ENCODE measurements at regions not wholly inside any gene's neighbourhood (a gene's known extent, or its start where the extent isn't known, plus 50 kb on each side); places are given as distances from the start of the nearest gene placed in this dataset.
"Not testable (repeated sequence)": the region's sequence is repeated elsewhere in the genome, so short reads cannot be mapped to it uniquely, and the experiment has no call there.

DNA sequence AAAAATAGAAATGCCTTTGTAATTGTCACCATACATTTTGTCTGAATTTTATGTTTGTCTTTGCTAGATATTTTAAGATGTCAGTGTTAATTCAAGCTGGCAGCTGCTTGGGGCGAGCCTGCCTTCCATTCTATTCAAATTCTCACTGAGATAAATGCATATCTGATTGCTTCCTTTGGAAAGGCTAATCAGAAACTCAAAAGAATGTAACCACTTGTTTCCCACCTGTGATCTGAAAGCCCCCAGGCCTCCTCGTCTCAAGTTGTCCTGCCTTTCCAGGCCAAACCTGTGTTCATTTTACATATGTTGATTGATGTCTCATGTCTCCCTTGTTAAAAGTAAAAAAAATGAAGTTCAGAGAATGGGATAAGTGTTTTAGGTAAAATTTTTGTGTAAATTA lies 318.7 kb upstream of the TECRL start:
- DNase-seq (ENCODE audit: low read depth in 2 of 2): no peak

DNA sequence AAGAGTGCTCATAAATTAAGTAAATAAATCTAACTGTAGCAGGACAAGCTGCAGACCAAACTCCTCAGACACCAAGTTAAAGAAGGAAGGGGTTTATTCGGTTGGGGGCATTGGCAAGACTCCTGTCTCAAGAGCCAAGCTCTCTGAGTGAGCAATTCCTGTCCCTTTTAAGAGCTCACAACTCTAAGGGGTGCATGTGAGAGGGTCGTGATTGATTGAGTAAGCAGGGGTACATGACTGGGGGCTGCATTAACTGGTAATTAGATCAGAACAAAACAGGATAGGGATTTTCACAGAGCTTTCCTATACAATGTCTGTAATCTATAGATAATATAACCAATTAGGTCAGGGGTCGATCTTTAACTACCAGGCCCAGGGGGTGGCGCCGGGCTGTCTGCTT lies 318.1 kb upstream of the TECRL start:
- not testable (repeated sequence) for DNase-seq (ENCODE audit: low read depth in 2 of 2)

GRCh38 chr4:64724689-64725088 lies 315.4 kb upstream of the TECRL start:
- DNase-seq (ENCODE audit: low read depth in 2 of 2): no peak

GRCh38 chr4:64721106-64721505 lies 311.9 kb upstream of the TECRL start:
- DNase-seq (ENCODE audit: low read depth in 2 of 2): no peak

DNA sequence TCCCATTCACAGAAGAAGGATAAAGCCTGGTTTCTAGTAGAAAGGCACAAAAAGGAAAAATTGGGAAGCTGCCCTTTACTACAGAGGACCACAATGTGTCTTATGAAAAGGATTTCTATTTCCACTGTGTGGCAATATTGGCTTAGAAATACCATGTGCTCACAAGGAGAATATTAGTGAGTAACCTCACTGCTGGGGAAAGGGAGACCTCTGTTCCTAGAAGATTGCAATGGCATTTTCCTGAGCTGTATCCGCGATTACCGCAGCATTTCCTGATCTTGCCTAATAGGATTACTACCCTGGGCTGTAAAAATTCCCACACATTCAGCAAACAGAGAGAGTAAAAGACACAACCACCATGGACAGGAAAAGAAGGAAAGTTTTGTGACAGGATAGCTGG lies 308.8 kb upstream of the TECRL start:
- no peak for DNase-seq (ENCODE audit: low read depth in 2 of 2)

DNA sequence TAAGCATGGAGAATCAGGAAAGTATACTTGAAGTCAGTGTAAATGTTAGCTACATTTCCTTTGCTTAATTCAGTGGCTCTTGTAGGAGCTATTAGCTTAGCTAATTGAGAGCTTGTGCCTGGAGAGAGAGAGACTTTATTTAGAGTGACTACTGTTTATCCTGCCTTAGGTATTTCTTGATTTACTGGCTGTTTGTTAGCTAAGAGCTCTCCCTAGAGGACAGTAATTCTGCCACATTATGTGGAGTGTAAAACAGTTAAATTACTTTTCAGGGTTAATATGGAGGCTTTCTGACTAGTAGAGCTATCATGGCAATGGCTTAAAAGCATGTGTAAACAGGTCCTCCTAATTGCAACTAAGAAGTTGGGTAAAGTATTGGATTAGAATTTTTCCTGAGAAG lies 306.5 kb upstream of the TECRL start:
- no peak for DNase-seq (ENCODE audit: low read depth in 2 of 2)

GRCh38 chr4:64713256-64713840 lies 304.1 kb upstream of the TECRL start:
- DNase-seq (ENCODE audit: low read depth in 2 of 2): no peak

GRCh38 chr4:64712590-64712989 lies 303.3 kb upstream of the TECRL start:
- DNase-seq (ENCODE audit: low read depth in 2 of 2): no peak

DNA sequence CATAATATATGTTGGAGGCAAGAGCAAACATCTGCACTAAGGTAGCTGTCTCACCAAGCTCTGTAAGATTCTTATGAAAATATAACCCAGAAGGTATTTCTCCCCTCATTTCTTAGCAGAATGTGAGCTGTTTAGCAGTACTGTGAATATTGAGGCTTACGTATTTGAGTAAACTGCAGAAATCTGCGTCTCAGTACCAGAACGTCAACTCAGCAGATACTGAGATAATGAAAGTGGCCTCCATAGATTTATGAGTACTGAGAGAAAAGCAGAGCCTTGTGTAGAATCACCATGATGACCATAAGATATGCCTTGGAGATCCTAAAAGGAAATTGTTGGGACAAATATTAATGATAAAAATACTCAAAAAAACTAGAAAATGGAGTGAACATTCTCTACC lies 296.7 kb upstream of the TECRL start:
- DNase-seq (ENCODE audit: low read depth in 2 of 2): no peak

GRCh38 chr4:64698171-64698570 lies 288.9 kb upstream of the TECRL start:
- DNase-seq (ENCODE audit: low read depth in 2 of 2): no peak

- DNase-seq (ENCODE audit: low read depth in 2 of 2): no peak
Measured at GRCh38 chr4:64682946-64683345, 273.7 kb upstream of the TECRL start.

GRCh38 chr4:64682481-64682880 lies 273.2 kb upstream of the TECRL start:
- no peak for DNase-seq (ENCODE audit: low read depth in 2 of 2)

- not testable (repeated sequence) for DNase-seq (ENCODE audit: low read depth in 2 of 2)
Measured at GRCh38 chr4:64673121-64673520, 263.9 kb upstream of the TECRL start.

GRCh38 chr4:64670647-64671046 lies 261.4 kb upstream of the TECRL start:
- no peak for DNase-seq (ENCODE audit: low read depth in 2 of 2)

- no peak for DNase-seq (ENCODE audit: low read depth in 2 of 2)
Measured at GRCh38 chr4:64643841-64644240, 234.6 kb upstream of the TECRL start.

DNA sequence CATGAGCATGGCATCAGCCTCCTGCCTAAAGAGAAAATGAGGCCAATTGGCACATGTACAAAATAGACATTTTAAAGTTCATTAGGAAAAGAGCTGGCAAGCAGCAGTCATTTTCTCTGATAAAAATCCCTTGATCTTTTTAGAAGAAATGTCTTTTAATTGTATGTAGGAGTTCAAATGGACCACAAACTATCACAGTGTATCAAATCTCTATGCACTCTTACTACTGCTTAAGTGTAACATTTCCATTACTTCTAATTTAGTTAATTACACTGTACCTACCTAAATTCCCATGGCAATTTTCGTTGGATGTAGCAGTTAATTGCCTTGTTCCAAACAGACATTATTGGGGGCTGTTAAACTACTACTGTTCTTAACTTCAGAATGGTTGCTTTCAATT lies 233.7 kb upstream of the TECRL start:
- DNase-seq (ENCODE audit: low read depth in 2 of 2): no peak

DNA sequence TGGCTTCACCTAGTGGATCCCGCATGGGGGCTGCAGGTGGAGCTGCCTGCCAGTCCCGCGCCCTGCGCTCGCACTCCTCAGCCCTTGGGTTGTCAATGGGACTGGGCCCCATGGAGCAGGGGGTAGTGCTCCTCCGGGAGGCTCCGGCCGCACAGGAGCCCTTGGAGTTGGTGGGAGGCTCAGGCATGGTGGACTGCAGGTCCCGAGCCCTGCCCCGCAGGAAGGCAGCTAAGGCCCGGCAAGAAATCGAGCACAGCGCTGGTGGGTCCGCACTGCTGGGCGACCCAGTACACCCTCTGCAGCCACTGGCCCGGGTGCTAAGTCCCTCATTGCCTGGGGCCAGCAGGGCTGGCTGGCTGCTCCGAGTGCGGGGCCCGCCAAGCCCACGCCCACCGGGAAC lies 231.2 kb upstream of the TECRL start:
- DNase-seq (ENCODE audit: low read depth in 2 of 2): not testable (repeated sequence)

- no peak for DNase-seq (ENCODE audit: low read depth in 2 of 2)
Measured at GRCh38 chr4:64625438-64625837, 216.2 kb upstream of the TECRL start.

DNA sequence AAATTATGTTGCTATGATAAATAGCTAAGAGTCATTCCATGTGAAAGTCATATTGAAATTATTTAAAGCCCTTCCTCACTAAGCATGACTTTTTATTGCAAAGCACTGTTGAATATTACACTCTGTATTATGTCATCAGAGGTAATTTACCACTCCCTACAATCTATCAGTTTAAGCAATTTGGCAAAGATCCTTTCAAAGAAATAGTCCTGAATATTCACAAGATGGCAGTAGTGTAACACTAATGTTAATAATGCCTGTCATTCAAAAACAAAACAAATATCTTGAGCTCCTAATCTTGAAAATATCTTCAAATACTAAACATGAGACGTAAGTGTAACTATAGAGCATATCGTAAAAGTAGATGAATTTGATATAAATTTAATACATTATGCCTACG lies 208.6 kb upstream of the TECRL start:
- no peak for DNase-seq (ENCODE audit: low read depth in 2 of 2)

- DNase-seq (ENCODE audit: low read depth in 2 of 2): no peak
Measured at GRCh38 chr4:64614276-64614675, 205.0 kb upstream of the TECRL start.

GRCh38 chr4:64613046-64613445 lies 203.8 kb upstream of the TECRL start:
- DNase-seq (ENCODE audit: low read depth in 2 of 2): no peak

DNA sequence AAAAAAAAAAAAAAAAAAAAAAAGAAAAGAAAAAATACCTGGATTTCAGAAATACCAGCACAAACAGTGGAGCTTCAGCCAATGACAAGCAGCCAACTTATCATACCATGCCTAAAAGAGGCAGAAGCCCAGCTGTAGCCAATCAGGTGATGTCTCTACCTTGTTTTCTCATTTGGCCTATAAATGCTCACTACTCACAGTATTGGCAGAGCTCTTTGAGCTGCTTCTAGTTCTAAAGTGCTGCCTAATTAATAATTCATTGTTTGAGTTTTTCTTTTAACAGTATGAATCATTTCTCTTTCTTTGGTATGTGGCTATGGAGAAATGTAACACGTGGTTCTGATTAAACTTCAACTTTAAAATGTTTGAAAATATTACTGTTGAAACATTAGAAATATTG lies 188.8 kb upstream of the TECRL start:
- DNase-seq (ENCODE audit: low read depth in 2 of 2): no peak

- DNase-seq (ENCODE audit: low read depth in 2 of 2): no peak
Measured at GRCh38 chr4:64594723-64595122, 185.5 kb upstream of the TECRL start.

DNA sequence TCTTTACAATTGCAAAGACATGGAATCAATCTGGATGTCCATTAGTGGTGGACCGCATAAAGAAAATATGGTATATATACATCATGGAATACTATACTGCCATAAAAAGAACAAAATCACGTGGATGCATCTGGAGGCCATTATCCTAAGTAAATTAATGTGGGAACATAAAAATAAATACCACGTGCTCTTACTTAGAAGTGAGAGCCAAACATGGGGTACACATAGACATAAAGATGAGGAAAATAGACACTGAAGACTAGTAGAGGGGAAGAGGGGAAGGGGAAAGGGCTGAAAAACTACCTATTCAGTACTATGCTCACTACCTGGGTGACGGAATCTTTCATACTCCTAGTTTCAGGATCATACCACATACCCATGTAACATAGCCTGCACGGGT lies 179.3 kb upstream of the TECRL start:
- DNase-seq (ENCODE audit: low read depth in 2 of 2): no peak

Measured in stimulated activated CD4-positive, alpha-beta T cell treated with anti-CD3 and anti-CD28 coated beads, Interleukin-4, amount 100 ng/mL, for 48 hours (primary cell).